Vagina (tissue), 2 donors: ENCODE measurements at regions not wholly inside any gene's neighbourhood (a gene's known extent, or its start where the extent isn't known, plus 50 kb on each side); places are given as distances from the start of the nearest gene placed in this dataset.
"Not testable (repeated sequence)": the region's sequence is repeated elsewhere in the genome, so short reads cannot be mapped to it uniquely, and the experiment has no call there.

Experiments
- DNase-seq, 2 donors: peaks; one replicate each; pipeline ENCODE4 v3.0.0-alpha.2; 2017; ENCODE audit errors: extremely low spot score in 2 of 2
- H3K27ac ChIP-seq: fragments of 200-600 bp; sonication (generic); one replicate; pipeline ENCODE4 v1.5.1; 2019
- H3K27me3 ChIP-seq: fragments of 200-600 bp; sonication (generic); one replicate; pipeline ENCODE4 v1.5.1; 2019
- H3K36me3 ChIP-seq, 2 donors: fragments of 200-600 bp; sonication (generic); one replicate each; pipeline ENCODE4 v1.5.1; 2017 to 2019
- H3K4me1 ChIP-seq: fragments of 200-600 bp; sonication (generic); one replicate; pipeline ENCODE4 v1.5.1; 2019
- H3K4me3 ChIP-seq, 2 donors: fragments of 200-600 bp; sonication (generic); 1 replicate in 1 of 2; 2 replicates in 1 of 2; pipeline ENCODE4 v1.5.1; 2016 to 2019
- H3K9me3 ChIP-seq: fragments of 200-600 bp; sonication (generic); one replicate; pipeline ENCODE4 v1.5.1; 2019
- CTCF ChIP-seq, 3 experiments: fragments of 450-650 bp in 2 of 3; fragments of 200-600 bp in 1 of 3; sonication (generic) in 1 of 3; IDR thresholded peaks; one replicate each; pipeline ENCODE4 v1.5.1; 2017 to 2019; ENCODE audit warnings: antibody characterized with exemption in 3 of 3, mild to moderate bottlenecking in 2 of 3, moderate library complexity in 2 of 3
- POLR2A ChIP-seq, 2 donors: fragments of 450-650 bp; IDR thresholded peaks; one replicate each; pipeline ENCODE4 v1.6.1; 2017; ENCODE audit warnings: antibody characterized with exemption in 2 of 2, mild to moderate bottlenecking in 2 of 2, moderate library complexity in 2 of 2
- POLR2AphosphoS5 ChIP-seq, 2 donors: sonication (generic); formaldehyde crosslinking; IDR thresholded peaks; one replicate each; pipeline ENCODE4 v1.9.0; 2017; ENCODE audit warnings: antibody characterized with exemption in 2 of 2, mild to moderate bottlenecking in 2 of 2, low read depth in 1 of 2; ENCODE audit not compliant: insufficient read depth in 1 of 2
- intact Hi-C: fragments of 100-400 bp; cut with DNase I; formaldehyde crosslinking; loops from one replicate; pipeline ENCODE4 v1.15.1; 2023

- no peak for DNase-seq
- no peak overlapping the region for H3K27ac ChIP-seq
These were observed 615.4 kb upstream of the GBE1 start for GRCh38 chr3:82376883-82377282.

GRCh38 chr3:82373833-82374232 lies 612.4 kb upstream of the GBE1 start:
- H3K4me1 ChIP-seq, H3K36me3 ChIP-seq, intact Hi-C loops, H3K27ac ChIP-seq, DNase-seq, H3K9me3 ChIP-seq, H3K27me3 ChIP-seq, H3K4me3 ChIP-seq: not testable (repeated sequence)

More at GRCh38 chr3:82376883-82377282, 615.4 kb upstream of the GBE1 start:
- TF ChIP-seq POLR2AphosphoS5 (IDR thresholded peaks at IDR 0.05; ENCODE audit: insufficient read depth in 1 of 2, low read depth in 1 of 2) (no peak), CTCF (IDR thresholded peaks at IDR 0.05) (no peak), POLR2A (IDR thresholded peaks at IDR 0.05) (no peak)
- Histone ChIP-seq H3K36me3 (no peaks in the 10 kb centered on the region), H3K9me3 (no peaks in the 10 kb centered on the region), H3K27me3 (no peaks in the 10 kb centered on the region), H3K4me3 (no peak overlapping the region), H3K4me1 (no peaks in the 10 kb centered on the region)
- intact Hi-C loops, result no loop called here

GRCh38 chr3:82364827-82365226 lies 603.4 kb upstream of the GBE1 start:
- TF ChIP-seq CTCF (IDR thresholded peaks at IDR 0.05) (no peak), POLR2A (IDR thresholded peaks at IDR 0.05) (no peak), POLR2AphosphoS5 (IDR thresholded peaks at IDR 0.05; ENCODE audit: insufficient read depth in 1 of 2, low read depth in 1 of 2) (no peak)
- no peak overlapping the region for H3K27ac ChIP-seq
- intact Hi-C loops, result no loop called here
- no peaks in the 10 kb centered on the region for H3K4me1 ChIP-seq
- no peaks in the 10 kb centered on the region for H3K27me3 ChIP-seq
- no peaks in the 10 kb centered on the region for H3K36me3 ChIP-seq
- no peaks in the 10 kb centered on the region for H3K9me3 ChIP-seq
- DNase-seq, result no peak
- no peak overlapping the region for H3K4me3 ChIP-seq

GRCh38 chr3:82363131-82363530 lies 601.7 kb upstream of the GBE1 start:
- DNase-seq, result no peak
- H3K9me3 ChIP-seq, result no peaks in the 10 kb centered on the region
- H3K4me3 ChIP-seq, result no peak overlapping the region
- no peak overlapping the region for H3K27ac ChIP-seq
- intact Hi-C loops, result no loop called here
- no peaks in the 10 kb centered on the region for H3K36me3 ChIP-seq
- H3K27me3 ChIP-seq, result no peaks in the 10 kb centered on the region
- no peaks in the 10 kb centered on the region for H3K4me1 ChIP-seq
- TF ChIP-seq POLR2A (IDR thresholded peaks at IDR 0.05) (no peak), POLR2AphosphoS5 (IDR thresholded peaks at IDR 0.05; ENCODE audit: insufficient read depth in 1 of 2, low read depth in 1 of 2) (no peak), CTCF (IDR thresholded peaks at IDR 0.05) (no peak)

GRCh38 chr3:82355228-82355627 lies 593.8 kb upstream of the GBE1 start:
- TF ChIP-seq POLR2AphosphoS5 (IDR thresholded peaks at IDR 0.05; ENCODE audit: insufficient read depth in 1 of 2, low read depth in 1 of 2) (no peak), POLR2A (IDR thresholded peaks at IDR 0.05) (no peak), CTCF (IDR thresholded peaks at IDR 0.05) (no peak)
- no peak overlapping the region for H3K27ac ChIP-seq

GRCh38 chr3:82354228-82354627 lies 592.8 kb upstream of the GBE1 start:
- DNase-seq, result no peak
- no peaks in the 10 kb centered on the region for H3K4me1 ChIP-seq
- H3K4me3 ChIP-seq, result no peak overlapping the region
- intact Hi-C loops, result no loop called here
- no peaks in the 10 kb centered on the region for H3K36me3 ChIP-seq
- H3K27me3 ChIP-seq, result no peaks in the 10 kb centered on the region
- no peak overlapping the region for H3K27ac ChIP-seq
- no peaks in the 10 kb centered on the region for H3K9me3 ChIP-seq
- no peak for TF ChIP-seq CTCF (IDR thresholded peaks at IDR 0.05)
- no peak for TF ChIP-seq POLR2AphosphoS5 (IDR thresholded peaks at IDR 0.05; ENCODE audit: insufficient read depth in 1 of 2, low read depth in 1 of 2)
- TF ChIP-seq POLR2A (IDR thresholded peaks at IDR 0.05), result no peak

More at GRCh38 chr3:82355228-82355627, 593.8 kb upstream of the GBE1 start:
- intact Hi-C loops, result no loop called here
- Histone ChIP-seq H3K4me1 (no peaks in the 10 kb centered on the region), H3K9me3 (no peaks in the 10 kb centered on the region), H3K36me3 (no peaks in the 10 kb centered on the region), H3K4me3 (no peak overlapping the region), H3K27me3 (no peaks in the 10 kb centered on the region)
- DNase-seq, result no peak
